ENCODE measurements at regions not wholly inside any gene's neighbourhood (a gene's known extent, or its start where the extent isn't known, plus 50 kb on each side); places are given as distances from the start of the nearest gene placed in this dataset.
"Not testable (repeated sequence)": the region's sequence is repeated elsewhere in the genome, so short reads cannot be mapped to it uniquely, and the experiment has no call there.

- no peaks in the 10 kb centered on the region for H3K36me3 ChIP-seq
- WGBS, 3 donors: 65 to 72% (median 71%) methylated on average over 2 of the region's 2 CpGs
- TF ChIP-seq EP300 (IDR thresholded peaks at IDR 0.05) (no peak), POLR2A (IDR thresholded peaks at IDR 0.05) (no peak), CTCF (IDR thresholded peaks at IDR 0.05) (no peak)
- H3K27ac ChIP-seq: no peak overlapping the region
- no peak overlapping the region for H3K4me3 ChIP-seq
- intact Hi-C loops (cut with DNase I): no loop called here
- H3K9me3 ChIP-seq: peaks cover 0 to 4% of the 10 kb centered on the region in 2 donors
- DNase-seq: no peak
- H3K4me1 ChIP-seq (ENCODE audit: insufficient read depth): peaks cover 2% of the 10 kb centered on the region
- no peaks in the 10 kb centered on the region for H3K27me3 ChIP-seq
These were observed 89.3 kb upstream of the BTN3A2 start for GRCh38 chr6:26275663-26276062.

GRCh38 chr6:26276841-26277648 lies 88.0 kb upstream of the BTN3A2 start:
- Histone ChIP-seq H3K4me3 (no peak overlapping the region), H3K27ac (no peak overlapping the region), H3K27me3 (no peaks in the 10 kb centered on the region), H3K4me1 (ENCODE audit: insufficient read depth) (no peaks in the 10 kb centered on the region), H3K36me3 (no peaks in the 10 kb centered on the region), H3K9me3 (peaks cover 0 to 3% of the 10 kb centered on the region in 2 donors)
- intact Hi-C loops (cut with DNase I): no loop called here
- DNase-seq: no peak
- WGBS, 3 donors: 77 to 82% (median 80%) methylated on average over 6 of the region's 6 CpGs
- TF ChIP-seq EP300 (IDR thresholded peaks at IDR 0.05) (no peak), POLR2A (IDR thresholded peaks at IDR 0.05) (no peak), CTCF (IDR thresholded peaks at IDR 0.05) (no peak)

GRCh38 chr6:26278536-26278935 lies 86.5 kb upstream of the BTN3A2 start:
- no peak for DNase-seq
- TF ChIP-seq CTCF (IDR thresholded peaks at IDR 0.05) (no peak), EP300 (IDR thresholded peaks at IDR 0.05) (no peak), POLR2A (IDR thresholded peaks at IDR 0.05) (no peak)
- Histone ChIP-seq H3K4me3 (no peak overlapping the region), H3K27ac (no peak overlapping the region), H3K9me3 (no peaks in the 10 kb centered on the region), H3K36me3 (no peaks in the 10 kb centered on the region), H3K27me3 (no peaks in the 10 kb centered on the region), H3K4me1 (ENCODE audit: insufficient read depth) (peaks cover under 1% of the 10 kb centered on the region)
- WGBS, 3 donors: 73 to 77% (median 74%) methylated on average over 1 of the region's 1 CpG
- intact Hi-C loops (cut with DNase I): no loop called here

GRCh38 chr6:26279371-26279770 lies 85.6 kb upstream of the BTN3A2 start:
- 95 to 99% (median 96%) methylated on average over 5 of the region's 5 CpGs for WGBS, 3 donors
- intact Hi-C loops (cut with DNase I): not testable (repeated sequence)

GRCh38 chr6:26280407-26280806 lies 84.6 kb upstream of the BTN3A2 start:
- no peak for TF ChIP-seq POLR2A (IDR thresholded peaks at IDR 0.05)
- no peak for TF ChIP-seq CTCF (IDR thresholded peaks at IDR 0.05)
- no peak for TF ChIP-seq EP300 (IDR thresholded peaks at IDR 0.05)
- no peak overlapping the region for H3K4me3 ChIP-seq
- WGBS, 3 donors: 88 to 98% (median 94%) methylated on average over 1 of the region's 1 CpG
- no peaks in the 10 kb centered on the region for H3K27me3 ChIP-seq
- no peaks in the 10 kb centered on the region for H3K36me3 ChIP-seq
- no peak for DNase-seq
- no peak overlapping the region for H3K27ac ChIP-seq
- intact Hi-C loops (cut with DNase I): loop anchor here in 1 of 4 donors (10.0 kb wide), 1 partner anchor 156 kb away; a partner anchor contains a TSS
- H3K4me1 ChIP-seq (ENCODE audit: insufficient read depth): peaks cover 6% of the 10 kb centered on the region
- H3K9me3 ChIP-seq: no peaks in the 10 kb centered on the region

More at GRCh38 chr6:26279371-26279770, 85.6 kb upstream of the BTN3A2 start:
- DNase-seq; H3K36me3 ChIP-seq; H3K4me1 ChIP-seq (ENCODE audit: insufficient read depth); H3K27me3 ChIP-seq; H3K27ac ChIP-seq; H3K4me3 ChIP-seq; H3K9me3 ChIP-seq: not testable (repeated sequence)
